Nephron progenitor cell (in vitro differentiated cells): ENCODE measurements at regions not wholly inside any gene's neighbourhood (a gene's known extent, or its start where the extent isn't known, plus 50 kb on each side); places are given as distances from the start of the nearest gene placed in this dataset.

Source experiments
- DNase-seq: peaks from one replicate; pipeline ENCODE4 v3.0.0; 2021
- H3K27ac Mint-ChIP-seq: 2 replicates; pipeline ENCODE4 v1.8.0; 2021; ENCODE audit warnings: mild to moderate bottlenecking, moderate library complexity, mixed read lengths
- H3K27me3 Mint-ChIP-seq: 2 replicates; pipeline ENCODE4 v1.8.0; 2021; ENCODE audit warnings: mild to moderate bottlenecking, low read depth, mixed read lengths; ENCODE audit not compliant: poor library complexity
- H3K36me3 Mint-ChIP-seq: 2 replicates; pipeline ENCODE4 v1.8.0; 2021; ENCODE audit warnings: low read depth, mixed read lengths
- H3K4me1 Mint-ChIP-seq: 2 replicates; pipeline ENCODE4 v1.8.0; 2021; ENCODE audit warnings: mixed read lengths
- H3K4me3 Mint-ChIP-seq: 2 replicates; pipeline ENCODE4 v1.8.0; 2021; ENCODE audit warnings: mild to moderate bottlenecking, moderate library complexity, mixed read lengths
- H3K9me3 Mint-ChIP-seq: 2 replicates; pipeline ENCODE4 v1.8.0; 2021; ENCODE audit warnings: mild to moderate bottlenecking, moderate library complexity, mixed read lengths
- CTCF ChIP-seq: fragments of 200-600 bp; sonication (generic); IDR thresholded peaks from 2 replicates; pipeline ENCODE4 v1.5.0; 2021; ENCODE audit warnings: antibody characterized with exemption

DNA sequence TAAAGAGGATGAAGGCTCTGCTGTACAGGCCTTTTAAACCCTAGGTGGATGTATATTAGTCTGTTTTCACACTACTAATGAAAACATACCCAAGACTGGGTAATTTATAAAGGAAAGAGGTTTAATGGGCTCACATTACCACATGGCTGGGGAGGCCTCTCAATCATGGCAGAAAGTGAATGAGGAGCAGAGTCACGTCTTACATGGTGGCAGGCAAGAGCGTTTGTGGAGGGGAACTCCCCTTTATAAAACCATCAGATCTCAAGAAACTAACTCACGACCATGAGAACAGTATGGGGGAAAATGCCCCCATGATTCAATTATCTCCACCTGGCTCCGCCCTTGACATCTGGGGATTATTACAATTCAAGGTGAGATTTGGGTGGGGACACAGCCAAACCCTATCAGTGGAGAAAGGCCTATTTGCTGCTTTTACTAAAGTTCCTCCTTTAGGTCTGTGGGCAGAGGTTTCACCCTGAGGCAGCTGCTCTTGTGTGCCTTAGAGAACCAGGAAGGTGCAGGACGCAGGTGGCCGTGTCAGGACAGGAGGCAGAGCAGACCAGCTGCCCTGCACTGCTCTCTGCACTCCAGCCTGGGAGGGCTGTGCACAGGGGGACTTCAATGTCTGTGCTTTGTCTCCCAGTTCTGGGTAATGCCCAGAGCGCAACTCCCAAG lies 178.8 kb upstream of the HDAC4 start:
- H3K27ac Mint-ChIP-seq: no peak overlapping the region
- no peak overlapping the region for H3K4me3 Mint-ChIP-seq
- peaks cover 4% of the 10 kb centered on the region for H3K27me3 Mint-ChIP-seq
- H3K9me3 Mint-ChIP-seq: peaks cover 5% of the 10 kb centered on the region
- H3K36me3 Mint-ChIP-seq: no peaks in the 10 kb centered on the region
- TF ChIP-seq CTCF: no peak
- no peak for DNase-seq
- H3K4me1 Mint-ChIP-seq: peaks cover 25% of the 10 kb centered on the region

DNA sequence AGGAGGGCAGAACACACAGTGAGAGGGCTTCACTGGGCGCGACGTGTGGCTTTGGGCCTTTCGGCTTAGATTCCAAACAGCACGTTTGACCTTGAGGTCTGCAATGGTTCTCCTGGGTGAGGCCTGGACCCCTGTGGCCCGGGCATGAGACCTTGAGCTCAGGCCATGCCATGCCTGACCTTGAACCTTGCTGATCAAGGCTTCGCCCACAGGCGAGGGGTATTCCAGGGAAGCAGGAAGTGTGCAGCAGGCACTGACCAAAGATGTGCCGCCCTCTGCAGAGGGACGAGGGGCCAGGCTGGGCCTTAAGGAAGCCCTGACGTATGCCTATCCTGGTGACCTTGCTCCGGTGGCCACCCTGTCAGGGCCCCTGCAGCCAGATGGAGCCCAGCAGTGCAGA lies 178.3 kb upstream of the HDAC4 start:
- DNase-seq: no peak
- no peak for TF ChIP-seq CTCF
- Mint-ChIP-seq H3K27ac (no peak overlapping the region), H3K4me3 (no peak overlapping the region), H3K27me3 (peaks cover 4% of the 10 kb centered on the region), H3K4me1 (peaks cover 26% of the 10 kb centered on the region), H3K36me3 (no peaks in the 10 kb centered on the region), H3K9me3 (peaks cover 5% of the 10 kb centered on the region)

GRCh38 chr2:239578381-239578780 lies 177.6 kb upstream of the HDAC4 start:
- Mint-ChIP-seq H3K4me1 (peaks cover 26% of the 10 kb centered on the region), H3K27ac (no peak overlapping the region), H3K36me3 (no peaks in the 10 kb centered on the region), H3K4me3 (no peak overlapping the region), H3K9me3 (peaks cover 5% of the 10 kb centered on the region), H3K27me3 (peaks cover 4% of the 10 kb centered on the region)
- no peak for DNase-seq
- TF ChIP-seq CTCF: no peak

GRCh38 chr2:239577935-239578334 lies 177.1 kb upstream of the HDAC4 start:
- H3K4me3 Mint-ChIP-seq: no peak overlapping the region
- DNase-seq: no peak
- no peak overlapping the region for H3K27ac Mint-ChIP-seq
- H3K9me3 Mint-ChIP-seq: peaks cover 5% of the 10 kb centered on the region
- H3K4me1 Mint-ChIP-seq: peaks cover 26% of the 10 kb centered on the region
- peaks cover 6% of the 10 kb centered on the region for H3K27me3 Mint-ChIP-seq
- no peak for TF ChIP-seq CTCF
- H3K36me3 Mint-ChIP-seq: no peaks in the 10 kb centered on the region

DNA sequence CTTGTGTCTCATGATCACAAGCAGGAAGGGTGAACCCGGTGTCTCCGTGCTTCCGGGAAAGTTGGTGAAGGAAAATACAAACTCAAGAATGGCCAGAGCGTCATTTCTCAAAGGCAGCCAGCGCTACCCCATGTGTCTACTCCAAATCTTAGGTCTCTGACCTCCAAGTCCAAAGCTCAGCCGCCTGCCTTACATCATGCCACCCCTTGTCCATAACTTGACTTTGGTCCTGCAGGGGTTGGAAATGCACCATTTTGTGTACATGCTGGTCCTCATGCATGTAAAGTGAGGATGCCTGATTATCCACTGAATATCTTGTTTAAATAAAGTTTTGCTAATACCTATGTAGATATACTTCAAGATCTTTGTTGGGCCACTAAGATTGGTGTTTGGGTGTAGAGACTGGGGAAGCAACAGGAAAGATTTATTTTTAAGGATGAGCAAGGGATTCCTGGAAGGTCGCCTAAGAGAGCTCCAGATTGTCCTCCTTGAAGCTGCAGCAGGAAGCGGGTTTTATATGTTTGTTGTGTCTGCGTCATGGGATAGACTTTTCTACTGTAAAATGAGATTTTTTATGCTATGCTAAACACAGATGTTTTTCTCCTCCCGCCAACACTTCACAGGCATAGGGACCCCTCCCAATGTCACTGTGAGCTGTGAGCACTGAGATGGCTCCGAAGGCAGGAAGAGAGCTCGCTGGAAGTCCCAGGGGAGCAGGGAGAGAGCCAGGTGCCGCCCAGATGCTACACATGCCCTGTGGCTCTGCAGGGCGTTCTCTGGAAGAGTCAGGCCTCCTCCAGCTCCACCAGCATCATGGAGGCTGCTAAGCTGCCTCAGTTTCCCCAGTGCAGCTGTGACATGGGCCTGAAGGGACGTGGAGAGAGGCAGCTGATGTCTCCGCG lies 176.2 kb upstream of the HDAC4 start:
- peaks cover 15% of the 10 kb centered on the region for H3K27me3 Mint-ChIP-seq
- H3K4me1 Mint-ChIP-seq: peaks cover 26% of the 10 kb centered on the region
- H3K4me3 Mint-ChIP-seq: no peak overlapping the region
- H3K9me3 Mint-ChIP-seq: peaks cover 5% of the 10 kb centered on the region
- no peak for TF ChIP-seq CTCF
- no peaks in the 10 kb centered on the region for H3K36me3 Mint-ChIP-seq
- no peak for DNase-seq
- no peak overlapping the region for H3K27ac Mint-ChIP-seq
